Immature natural killer cell (primary cell): ENCODE measurements at regions not wholly inside any gene's neighbourhood (a gene's known extent, or its start where the extent isn't known, plus 50 kb on each side); places are given as distances from the start of the nearest gene placed in this dataset.
A peak's percentile ranks its signal among the peaks of the same experiment; 100 is the strongest.
"Not testable (repeated sequence)": the region's sequence is repeated elsewhere in the genome, so short reads cannot be mapped to it uniquely, and the experiment has no call there.

ENCODE experiments used
- DNase-seq, 3 donors: peaks; one replicate each; pipeline ENCODE4 v3.0.0; 2022; ENCODE audit warnings: mixed read lengths in 1 of 3
- H3K27ac Mint-ChIP-seq, 6 donors: one replicate each; pipeline ENCODE4 v1.8.0; 2020; ENCODE audit warnings: mixed read lengths in 6 of 6, mild to moderate bottlenecking in 5 of 6, inconsistent platforms in 4 of 6, moderate library complexity in 3 of 6
- H3K27me3 Mint-ChIP-seq, 3 donors: one replicate each; pipeline ENCODE4 v1.8.0; 2020 to 2021; ENCODE audit warnings: low read depth in 3 of 3, mild to moderate bottlenecking in 3 of 3, mixed read lengths in 3 of 3, moderate library complexity in 3 of 3, inconsistent platforms in 1 of 3
- H3K36me3 Mint-ChIP-seq, 3 donors: one replicate each; pipeline ENCODE4 v1.8.0; 2020; ENCODE audit warnings: mixed read lengths in 3 of 3, inconsistent platforms in 2 of 3, mild to moderate bottlenecking in 2 of 3
- H3K4me1 Mint-ChIP-seq, 2 donors: one replicate each; pipeline ENCODE4 v1.8.0; 2020; ENCODE audit warnings: inconsistent platforms in 2 of 2, mild to moderate bottlenecking in 2 of 2, mixed read lengths in 2 of 2, moderate library complexity in 1 of 2
- H3K4me3 Mint-ChIP-seq, 5 donors: one replicate each; pipeline ENCODE4 v1.8.0; 2020; ENCODE audit warnings: mild to moderate bottlenecking in 5 of 5, mixed read lengths in 5 of 5, inconsistent platforms in 3 of 5, moderate library complexity in 3 of 5
- H3K9me3 Mint-ChIP-seq, 6 donors: one replicate each; pipeline ENCODE4 v1.8.0; 2020; ENCODE audit warnings: mild to moderate bottlenecking in 6 of 6, mixed read lengths in 6 of 6, inconsistent platforms in 4 of 6, moderate library complexity in 3 of 6

DNA sequence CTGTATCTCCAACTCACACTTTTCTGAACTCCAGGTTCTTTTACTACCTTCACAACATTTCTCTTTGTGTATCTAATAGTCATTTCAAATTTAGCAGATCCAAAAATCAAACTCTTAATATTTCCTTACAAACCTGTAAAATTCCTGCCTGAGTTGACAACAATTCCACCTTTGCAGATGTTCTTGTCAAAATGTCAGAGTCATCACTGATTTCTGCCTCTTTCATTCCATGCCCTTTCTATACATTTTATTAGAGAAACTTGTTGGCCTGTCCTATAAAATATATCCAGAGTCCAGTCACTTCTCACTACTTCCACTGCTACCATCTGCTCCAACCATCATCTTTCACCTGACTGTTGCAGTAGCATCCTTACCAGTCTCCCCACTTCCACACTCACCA is 119.7 kb downstream of the CAPZA3 start:
- no peaks in the 10 kb centered on the region for H3K27me3 Mint-ChIP-seq

DNA sequence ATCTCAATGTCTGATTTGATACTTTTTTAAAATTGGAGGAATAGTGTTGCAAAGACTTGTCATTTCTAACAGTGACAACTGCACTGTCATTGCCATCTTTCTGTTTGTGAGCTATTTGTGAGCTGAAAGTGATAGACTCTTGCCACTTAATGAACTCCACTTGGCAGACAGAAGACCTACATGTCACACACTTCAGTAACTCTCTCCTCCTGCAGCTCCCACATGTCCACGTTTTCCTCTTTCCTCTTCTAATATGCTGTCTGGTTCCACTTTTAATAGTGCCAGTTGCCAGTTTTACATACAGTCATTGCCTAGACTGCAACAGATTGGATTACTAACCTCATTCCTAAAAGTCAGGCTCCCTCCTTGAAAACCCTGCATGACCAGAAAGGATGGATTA is 121.5 kb downstream of the CAPZA3 start:
- Mint-ChIP-seq H3K27me3 (no peaks in the 10 kb centered on the region), H3K4me3 (no peak overlapping the region), H3K27ac (no peak overlapping the region), H3K4me1 (no peaks in the 10 kb centered on the region), H3K9me3 (peaks cover 0 to 2% (median 0%) of the 10 kb centered on the region in 6 donors), H3K36me3 (no peaks in the 10 kb centered on the region)
- no peak for DNase-seq

More for the DNA sequence above, 119.7 kb downstream of the CAPZA3 start:
- Mint-ChIP-seq H3K9me3 (peaks cover 0 to 7% (median 0%) of the 10 kb centered on the region in 6 donors), H3K4me1 (no peaks in the 10 kb centered on the region), H3K4me3 (no peak overlapping the region), H3K36me3 (peaks cover 0 to 4% (median 0%) of the 10 kb centered on the region in 3 donors), H3K27ac (no peak overlapping the region)
- no peak for DNase-seq

DNA sequence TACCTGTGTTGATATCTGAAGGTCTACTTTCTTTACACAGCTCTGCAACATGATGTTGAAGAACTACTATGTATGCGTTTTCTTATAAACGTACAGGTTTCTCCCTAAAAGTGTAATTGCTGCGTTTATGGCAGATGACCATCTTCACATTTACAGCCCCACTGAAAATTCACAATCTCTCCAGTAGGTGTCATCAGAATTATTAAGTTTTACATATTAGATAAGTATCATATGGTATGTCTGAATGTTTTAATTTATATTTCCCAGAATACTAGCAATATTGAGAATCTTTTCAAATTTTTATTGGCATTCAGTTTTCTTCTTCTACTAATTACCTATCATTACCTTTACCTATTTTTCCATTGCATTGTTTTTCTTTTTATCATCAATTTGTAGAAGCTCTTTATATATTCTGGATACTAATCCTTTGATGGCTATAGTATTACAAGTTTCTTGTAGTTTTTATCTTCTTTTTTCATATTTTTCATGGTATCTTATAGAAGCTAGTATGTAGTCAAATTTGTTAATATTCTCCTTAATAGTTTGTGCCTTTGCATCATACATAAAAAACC is 123.5 kb downstream of the CAPZA3 start:
- no peak for DNase-seq
- H3K9me3 Mint-ChIP-seq = peaks cover 0 to 2% (median 0%) of the 10 kb centered on the region in 6 donors
- H3K36me3 Mint-ChIP-seq = no peaks in the 10 kb centered on the region
- H3K27ac Mint-ChIP-seq = no peak overlapping the region
- peaks cover 0 to 2% (median 1%) of the 10 kb centered on the region in 3 donors for H3K27me3 Mint-ChIP-seq
- H3K4me1 Mint-ChIP-seq = no peaks in the 10 kb centered on the region
- no peak overlapping the region for H3K4me3 Mint-ChIP-seq

DNA sequence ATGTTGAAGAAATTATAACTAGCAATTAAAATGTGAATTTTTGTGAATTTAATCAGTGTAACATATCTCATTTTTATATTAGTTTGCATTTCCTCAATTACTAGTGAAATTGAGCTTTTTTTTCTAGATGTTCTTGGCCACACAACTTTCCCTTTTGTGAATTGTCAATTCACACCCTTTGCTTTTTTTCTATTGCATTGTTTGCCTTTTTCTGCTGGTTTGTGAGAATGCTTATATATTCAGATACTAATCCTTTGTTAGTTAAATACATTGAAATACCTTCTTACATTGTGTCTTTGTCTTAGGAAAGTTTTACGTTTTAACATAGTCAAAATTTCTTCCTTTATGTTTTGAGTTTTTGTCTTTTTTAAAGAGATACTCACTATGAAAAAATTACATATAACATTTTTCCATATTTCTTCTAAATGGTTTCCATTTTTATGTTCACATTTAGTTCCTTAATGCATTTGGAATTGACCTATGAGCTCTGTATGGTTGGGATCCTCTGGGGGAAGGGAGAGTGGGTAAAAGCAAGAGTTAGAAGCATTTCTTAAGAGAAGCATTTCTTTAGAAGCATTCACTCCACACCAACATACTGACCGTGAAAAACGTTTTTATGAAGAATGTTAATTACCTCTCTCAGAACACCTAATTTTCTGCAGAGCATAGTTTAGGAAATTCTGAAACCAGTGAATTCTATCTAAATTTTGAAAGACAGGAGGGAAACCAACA is 126.0 kb downstream of the CAPZA3 start:
- DNase-seq = no peak
- no peaks in the 10 kb centered on the region for H3K36me3 Mint-ChIP-seq
- no peaks in the 10 kb centered on the region for H3K4me1 Mint-ChIP-seq
- peaks cover 0 to 2% (median 1%) of the 10 kb centered on the region in 3 donors for H3K27me3 Mint-ChIP-seq
- no peak overlapping the region for H3K4me3 Mint-ChIP-seq
- H3K9me3 Mint-ChIP-seq = peaks cover 0 to 2% (median 0%) of the 10 kb centered on the region in 6 donors
- no peak overlapping the region for H3K27ac Mint-ChIP-seq

DNA sequence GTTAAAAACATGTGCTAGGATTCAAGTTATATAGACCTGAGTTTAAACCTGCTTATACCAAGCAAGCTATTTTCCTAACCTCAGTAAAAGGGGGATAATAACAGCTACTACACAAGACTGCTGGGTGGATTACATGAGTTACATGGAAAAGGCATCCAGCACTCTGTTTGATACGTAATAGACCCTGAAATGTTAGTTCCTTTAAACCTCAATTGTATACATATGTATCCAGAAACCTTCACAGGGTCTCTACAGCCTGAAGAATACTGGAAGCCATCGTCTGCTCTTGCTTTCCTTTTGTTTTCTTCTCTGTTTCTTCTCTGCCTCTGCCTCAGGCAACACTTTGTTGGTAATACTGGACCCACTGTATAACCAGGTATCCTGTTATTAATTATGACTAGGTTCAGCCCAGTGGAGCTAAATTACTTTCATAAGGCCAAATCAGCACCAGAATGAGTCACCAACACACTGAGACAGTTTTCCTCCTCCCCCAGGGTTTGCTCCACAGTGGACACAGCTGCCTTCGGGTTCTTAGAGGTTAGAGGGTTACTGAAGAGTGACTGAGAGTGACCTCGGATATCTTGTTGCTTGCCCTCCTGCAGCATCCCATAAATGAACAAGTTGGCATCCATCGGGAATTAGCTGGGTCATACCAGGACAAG is 127.1 kb downstream of the CAPZA3 start:
- no peak overlapping the region for H3K27ac Mint-ChIP-seq
- H3K9me3 Mint-ChIP-seq = no peaks in the 10 kb centered on the region
- no peaks in the 10 kb centered on the region for H3K4me1 Mint-ChIP-seq
- no peaks in the 10 kb centered on the region for H3K36me3 Mint-ChIP-seq
- no peak overlapping the region for H3K4me3 Mint-ChIP-seq
- H3K27me3 Mint-ChIP-seq = peaks cover 0 to 2% (median 1%) of the 10 kb centered on the region in 3 donors
- DNase-seq = no peak

DNA sequence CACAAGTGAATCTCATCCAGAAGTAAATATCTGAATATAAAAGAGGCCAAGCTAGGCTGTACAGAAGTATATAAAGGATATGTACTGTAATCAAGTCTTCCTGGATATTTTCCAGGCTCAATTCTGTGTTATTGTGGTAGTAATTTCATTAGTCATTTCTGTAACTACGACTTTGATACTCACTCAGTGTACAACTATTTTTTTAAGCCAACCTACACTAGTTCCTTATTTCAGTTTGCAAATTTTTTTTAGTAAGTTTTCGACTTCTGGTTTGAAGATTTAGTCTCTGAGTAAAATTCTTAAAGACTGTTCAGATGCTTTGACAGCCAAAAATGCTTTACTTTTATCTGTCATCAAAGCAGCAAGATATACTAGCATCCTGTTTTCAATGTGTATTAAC is 130.8 kb downstream of the CAPZA3 start:
- no peak overlapping the region for H3K4me3 Mint-ChIP-seq
- H3K9me3 Mint-ChIP-seq = peaks cover 0 to 2% (median 0%) of the 10 kb centered on the region in 6 donors
- no peak for DNase-seq
- no peaks in the 10 kb centered on the region for H3K36me3 Mint-ChIP-seq
- peaks cover 0 to 2% (median 1%) of the 10 kb centered on the region in 3 donors for H3K27me3 Mint-ChIP-seq
- H3K27ac Mint-ChIP-seq = no peak overlapping the region
- H3K4me1 Mint-ChIP-seq = no peaks in the 10 kb centered on the region

DNA sequence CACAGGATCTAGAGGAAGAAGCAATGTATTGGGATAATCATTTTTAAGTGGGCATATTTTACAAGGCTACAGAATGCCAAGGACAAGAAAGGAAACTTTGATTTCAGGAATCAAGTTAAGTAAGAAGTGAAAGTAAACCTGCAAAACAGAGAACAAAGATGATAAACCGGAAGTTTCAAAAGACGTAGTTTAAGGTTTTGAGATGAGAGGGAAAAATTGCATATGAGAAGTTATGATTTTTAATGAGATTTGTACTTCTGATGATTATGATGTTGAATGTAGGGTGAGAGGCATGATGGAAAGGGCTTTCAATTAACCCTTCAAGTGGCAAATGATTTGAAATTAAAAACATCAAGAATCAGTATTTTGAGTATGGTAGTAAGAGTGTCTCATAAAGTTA is 134.9 kb downstream of the CAPZA3 start:
- H3K27me3 Mint-ChIP-seq = no peaks in the 10 kb centered on the region
- peak overlapping the region in 3 of 5 donors; percentile 18 to 28 (median 25) for H3K4me3 Mint-ChIP-seq
- no peaks in the 10 kb centered on the region for H3K36me3 Mint-ChIP-seq
- peaks cover 0 to 2% (median 0%) of the 10 kb centered on the region in 6 donors for H3K9me3 Mint-ChIP-seq
- no peak for DNase-seq
- H3K27ac Mint-ChIP-seq = no peak overlapping the region
- H3K4me1 Mint-ChIP-seq = no peaks in the 10 kb centered on the region

DNA sequence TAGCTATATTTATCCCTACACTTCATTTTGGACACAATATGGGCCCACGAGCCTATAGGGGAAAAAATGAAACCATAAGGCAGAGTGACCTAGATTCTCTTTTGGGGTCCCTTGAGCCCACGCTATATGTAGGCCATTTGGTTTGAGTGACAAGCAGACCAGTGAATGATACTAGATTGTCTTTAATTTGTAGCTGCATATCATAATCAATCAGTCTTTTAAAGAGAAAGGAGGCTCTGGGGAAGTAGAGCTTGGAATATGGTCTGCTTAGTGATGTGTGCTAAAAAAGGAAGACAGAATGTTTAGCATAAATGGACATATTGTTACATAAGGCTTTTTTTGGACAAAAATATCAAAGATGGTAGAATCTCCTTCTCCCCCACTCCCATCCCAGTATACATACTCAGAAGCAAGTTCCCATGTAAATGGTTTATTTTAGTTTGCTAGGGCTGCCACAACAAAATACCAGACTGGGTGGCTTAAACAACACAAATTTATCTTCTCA is 140.8 kb downstream of the CAPZA3 start:
- no peak overlapping the region for H3K27ac Mint-ChIP-seq
- DNase-seq = no peak
- H3K9me3 Mint-ChIP-seq = no peaks in the 10 kb centered on the region
- H3K4me1 Mint-ChIP-seq = no peaks in the 10 kb centered on the region
- peaks cover 0 to 1% (median 0%) of the 10 kb centered on the region in 3 donors for H3K27me3 Mint-ChIP-seq
- H3K4me3 Mint-ChIP-seq = no peak overlapping the region
- H3K36me3 Mint-ChIP-seq = no peaks in the 10 kb centered on the region

DNA sequence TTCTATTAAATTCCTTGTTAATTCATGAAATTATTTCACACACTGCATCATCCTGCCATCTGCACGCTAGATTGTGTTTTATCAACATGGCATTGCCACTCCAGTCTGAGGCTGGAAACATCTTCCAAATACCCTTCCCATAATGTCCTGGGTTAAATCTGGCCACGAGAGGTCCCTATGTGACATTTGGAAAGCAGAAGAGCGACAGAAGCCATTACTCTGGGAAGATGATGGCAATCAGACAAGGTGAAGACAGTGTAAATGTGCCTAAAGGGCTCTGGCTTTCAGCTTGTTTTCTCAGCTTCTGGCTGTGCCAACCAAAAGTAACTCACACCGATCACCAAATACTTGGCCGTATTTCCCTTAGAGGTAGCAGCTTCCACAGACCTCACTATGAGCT is 144.8 kb downstream of the CAPZA3 start:
- H3K27ac Mint-ChIP-seq = no peak overlapping the region
- H3K4me1 Mint-ChIP-seq = no peaks in the 10 kb centered on the region
- H3K27me3 Mint-ChIP-seq = peaks cover 0 to 2% (median 1%) of the 10 kb centered on the region in 3 donors
- H3K9me3 Mint-ChIP-seq = no peaks in the 10 kb centered on the region
- no peaks in the 10 kb centered on the region for H3K36me3 Mint-ChIP-seq
- no peak for DNase-seq
- H3K4me3 Mint-ChIP-seq = no peak overlapping the region

DNA sequence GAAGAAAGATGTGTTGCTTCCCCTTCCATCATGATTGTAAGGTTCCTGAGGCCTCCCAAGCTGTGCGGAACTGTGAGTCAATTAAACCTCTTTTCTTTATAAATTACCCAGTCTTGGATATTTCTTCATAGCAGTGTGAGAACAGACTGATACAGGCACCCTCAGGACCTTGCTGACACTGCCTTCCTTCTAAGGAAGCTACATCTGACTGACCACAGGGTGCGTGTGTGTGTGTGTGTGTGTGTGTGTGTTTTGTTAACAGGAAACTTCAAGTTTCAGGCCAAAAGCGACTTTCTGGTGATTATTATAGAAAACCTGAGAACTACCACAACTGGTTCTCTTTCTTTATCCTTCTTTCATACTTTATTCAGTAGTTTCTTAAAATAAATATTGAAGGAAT is 149.0 kb downstream of the CAPZA3 start:
- Mint-ChIP-seq H3K36me3 (no peaks in the 10 kb centered on the region), H3K4me1 (no peaks in the 10 kb centered on the region), H3K9me3 (peaks cover 0 to 3% (median 0%) of the 10 kb centered on the region in 6 donors), H3K27ac (no peak overlapping the region), H3K4me3 (no peak overlapping the region), H3K27me3 (peaks cover 0 to 2% (median 2%) of the 10 kb centered on the region in 3 donors)
- no peak for DNase-seq

DNA sequence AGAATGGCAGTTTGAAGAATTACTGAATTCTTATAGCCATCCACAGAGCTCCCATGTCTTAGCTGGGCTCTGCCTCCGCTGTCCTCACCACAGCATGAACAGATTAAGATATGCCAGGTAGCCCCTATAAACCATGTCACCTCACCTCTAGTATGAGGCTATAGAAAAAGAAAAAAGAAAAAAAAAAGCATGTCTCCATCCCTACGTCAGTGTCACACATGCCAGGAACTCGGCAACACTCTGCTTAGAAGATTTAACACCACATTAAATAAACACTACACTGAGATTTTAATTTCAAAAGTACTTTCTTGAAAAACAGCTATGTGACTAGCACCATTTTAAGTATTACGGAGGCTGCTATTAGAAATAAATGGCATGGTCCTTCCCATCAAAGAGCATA is 149.4 kb downstream of the CAPZA3 start:
- DNase-seq = no peak
- H3K27me3 Mint-ChIP-seq = peaks cover 0 to 2% (median 2%) of the 10 kb centered on the region in 3 donors
- H3K9me3 Mint-ChIP-seq = peaks cover 0 to 3% (median 0%) of the 10 kb centered on the region in 6 donors
- H3K27ac Mint-ChIP-seq = no peak overlapping the region
- H3K4me1 Mint-ChIP-seq = no peaks in the 10 kb centered on the region
- no peaks in the 10 kb centered on the region for H3K36me3 Mint-ChIP-seq
- no peak overlapping the region for H3K4me3 Mint-ChIP-seq

DNA sequence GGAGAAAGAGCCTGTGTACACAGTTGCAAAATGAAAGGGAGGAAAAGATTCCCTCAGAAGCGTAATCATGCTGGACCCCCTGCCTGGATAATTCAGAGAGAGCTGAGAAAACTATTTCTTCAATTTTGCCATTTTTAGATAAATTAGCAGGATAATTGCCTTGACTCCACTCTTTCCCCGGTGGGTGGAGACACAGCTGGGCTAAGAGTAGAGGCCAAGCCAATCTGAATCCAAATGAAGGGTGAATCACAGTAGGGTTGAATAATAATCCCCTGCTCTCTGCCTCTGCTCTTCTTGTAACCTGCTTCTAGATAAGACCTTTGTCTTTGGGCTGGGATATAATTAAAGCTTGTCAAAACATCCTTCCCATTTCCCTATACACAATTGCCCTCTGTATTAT is 150.1 kb downstream of the CAPZA3 start:
- Mint-ChIP-seq H3K27me3 (peaks cover 0 to 2% (median 2%) of the 10 kb centered on the region in 3 donors), H3K36me3 (no peaks in the 10 kb centered on the region), H3K27ac (no peak overlapping the region), H3K4me1 (no peaks in the 10 kb centered on the region), H3K4me3 (no peak overlapping the region), H3K9me3 (peaks cover 0 to 3% (median 1%) of the 10 kb centered on the region in 6 donors)
- no peak for DNase-seq

DNA sequence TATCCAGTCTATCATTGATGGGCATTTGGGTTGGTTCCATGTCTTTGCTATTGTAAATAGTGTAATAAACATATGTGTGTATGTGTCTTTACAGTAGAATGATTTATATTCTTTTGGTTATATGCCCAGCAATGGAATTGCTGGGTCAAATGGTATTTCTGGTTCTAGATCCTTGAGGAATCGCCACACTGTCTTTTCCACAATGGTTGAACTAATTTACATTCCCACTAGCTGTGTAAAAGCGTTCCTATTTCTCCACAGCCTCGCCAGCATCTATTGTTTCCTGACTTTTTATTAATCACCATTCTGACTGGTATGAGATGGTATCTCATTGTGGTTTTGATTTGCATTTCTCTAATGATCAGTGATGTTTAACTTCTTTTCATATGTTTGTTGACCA is 152.7 kb downstream of the CAPZA3 start:
- not testable (repeated sequence) for H3K27ac Mint-ChIP-seq, H3K4me3 Mint-ChIP-seq, H3K27me3 Mint-ChIP-seq, H3K9me3 Mint-ChIP-seq, DNase-seq, H3K36me3 Mint-ChIP-seq, H3K4me1 Mint-ChIP-seq

DNA sequence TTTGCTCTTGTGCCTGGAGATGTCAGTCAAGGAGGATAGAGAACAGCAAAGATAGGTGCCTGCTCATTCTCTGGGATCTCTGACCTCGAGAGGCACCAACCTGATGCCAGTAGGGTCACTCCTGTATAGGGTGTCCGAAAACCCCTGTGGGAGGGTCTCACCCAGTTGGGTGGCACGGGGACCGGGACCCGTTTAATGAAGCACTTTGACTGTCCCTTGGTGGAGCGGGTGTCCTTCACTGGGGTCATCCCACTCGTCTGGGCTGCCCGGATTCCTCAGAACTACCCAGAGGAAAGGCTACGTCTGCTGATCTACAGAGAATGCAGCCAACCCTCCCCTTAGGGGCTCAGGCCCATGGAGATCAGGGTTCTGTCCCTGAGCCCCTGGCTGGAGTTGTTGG is 157.6 kb downstream of the CAPZA3 start:
- no peak for DNase-seq
- peaks cover 1 to 13% (median 4%) of the 10 kb centered on the region in 6 donors for H3K9me3 Mint-ChIP-seq
- H3K27ac Mint-ChIP-seq = no peak overlapping the region
- H3K36me3 Mint-ChIP-seq = no peaks in the 10 kb centered on the region
- no peak overlapping the region for H3K4me3 Mint-ChIP-seq
- H3K27me3 Mint-ChIP-seq = peaks cover 0 to 3% (median 0%) of the 10 kb centered on the region in 3 donors
- no peaks in the 10 kb centered on the region for H3K4me1 Mint-ChIP-seq
